K562 (cell line): ENCODE measurements at regions not wholly inside any gene's neighbourhood (a gene's known extent, or its start where the extent isn't known, plus 50 kb on each side); places are given as distances from the start of the nearest gene placed in this dataset.

ENCODE experiments used
- ATAC-seq: fragments of 200-7000 bp; cut with Tn5 transposase; 3 replicates; pipeline ENCODE4 v1.9.1; 2020; ENCODE audit warnings: moderate library complexity
- BruUV-seq: library from RNA; stranded (reverse); fragments of 400-500 nt; replicated peaks from 2 replicates; lab custom pipeline; 2021; lab: Mats Ljungman, UMichigan
- CTCF ChIA-PET: fragments of 300-600 bp; formaldehyde crosslinking; extraction: SDS; loops from one replicate; lab custom pipeline; 2021; ENCODE audit warnings: low intra/inter-chr PET ratio; lab: Yijun Ruan, JAX
- POLR2A ChIA-PET: fragments of 300-600, 350-650 bp; sonication (Branson Sonifier 250); formaldehyde crosslinking; extraction: SDS; loops from one replicate; lab custom pipeline; 2021; ENCODE audit warnings: antibody characterized with exemption, inconsistent platforms; lab: Yijun Ruan, JAX
- DNase-seq, 4 experiments: peaks; one replicate each; pipeline versions ENCODE4 v3.0.0 to v3.0.0-alpha.2; 2011 to 2018; ENCODE audit warnings: low spot score in 3 of 4, mixed read lengths in 3 of 4; ENCODE audit errors: extremely low read depth in 1 of 4
- FAIRE-seq: peaks from 2 replicates; lab custom pipeline; 2011; peaks lifted over from hg19 to GRCh38; lab: Jason Lieb, UNC
- H2AFZ ChIP-seq: 2 replicates; pipeline ENCODE4 v1.6.0; 2011; ENCODE audit warnings: low read depth, low read length, control low read depth, inconsistent platforms
- H3K27ac ChIP-seq: fragments of 200-600 bp; 3 replicates; pipeline ENCODE4 v1.8.0; 2011; ENCODE audit warnings: low read depth, mild to moderate bottlenecking, control low read depth, inconsistent platforms, low read length, moderate library complexity, mixed read lengths; ENCODE audit errors: extremely low read depth
- H3K27me3 ChIP-seq, 2 experiments: fragments of 300-600 bp in 1 of 2; 2 replicates in 1 of 2; 3 replicates in 1 of 2; pipeline versions ENCODE4 v1.6.0 to v1.8.0; 2011; ENCODE audit warnings: inconsistent platforms in 2 of 2, low read length in 2 of 2, mild to moderate bottlenecking in 1 of 2, mixed read lengths in 1 of 2, moderate library complexity in 1 of 2; ENCODE audit not compliant: control insufficient read depth in 2 of 2, insufficient read depth in 2 of 2
- H3K36me3 ChIP-seq: fragments of 300-600 bp; 3 replicates; pipeline ENCODE4 v1.8.0; 2011; ENCODE audit warnings: mild to moderate bottlenecking, low read length, inconsistent platforms; ENCODE audit not compliant: control insufficient read depth, insufficient read depth
- H3K4me1 ChIP-seq, 2 experiments: fragments of 200-600 bp in 1 of 2; replicated peaks in 1 of 2; 2 replicates in 1 of 2; 3 replicates in 1 of 2; pipeline versions ENCODE4 v1.5.1 to v1.8.0; 2011; ENCODE audit warnings: inconsistent platforms in 2 of 2, low read length in 2 of 2, mild to moderate bottlenecking in 1 of 2, mixed read lengths in 1 of 2, moderate library complexity in 1 of 2; ENCODE audit not compliant: control insufficient read depth in 2 of 2, insufficient read depth in 2 of 2
- H3K4me2 ChIP-seq: 2 replicates; pipeline ENCODE4 v1.6.1; 2011; ENCODE audit warnings: low read length, control low read depth, inconsistent platforms, mixed read lengths; ENCODE audit not compliant: insufficient read depth
- H3K4me3 ChIP-seq: fragments of 200-600 bp; sonication (generic), shearing (Covaris generic); 2 replicates; pipeline ENCODE4 v1.5.1; 2016; ENCODE audit warnings: control low read depth, inconsistent platforms
- H3K79me2 ChIP-seq: fragments of 200-600 bp; 3 replicates; pipeline ENCODE4 v1.8.0; 2011; ENCODE audit warnings: low read length, inconsistent platforms; ENCODE audit not compliant: control insufficient read depth, insufficient read depth
- H3K9ac ChIP-seq, 2 experiments: 2 replicates each; pipeline versions ENCODE4 v1.6.0 to v1.6.1; 2011; ENCODE audit warnings: low read depth in 2 of 2, low read length in 2 of 2, control low read depth in 1 of 2, inconsistent platforms in 1 of 2, mild to moderate bottlenecking in 1 of 2, mixed read lengths in 1 of 2; ENCODE audit not compliant: insufficient read depth in 1 of 2
- H3K9me1 ChIP-seq: one replicate; pipeline ENCODE4 v1.6.0; 2011; ENCODE audit warnings: inconsistent platforms, mild to moderate bottlenecking, low read length, moderate library complexity; ENCODE audit not compliant: control insufficient read depth, insufficient read depth
- H3K9me3 ChIP-seq: replicated peaks from 2 replicates; pipeline ENCODE4 v1.5.1; 2011; ENCODE audit warnings: low read depth, low read length, inconsistent platforms; ENCODE audit not compliant: control insufficient read depth, insufficient read depth
- H4K20me1 ChIP-seq: replicated peaks from 2 replicates; pipeline ENCODE4 v1.6.1; 2011; ENCODE audit warnings: low read length, inconsistent platforms, mixed read lengths; ENCODE audit not compliant: control insufficient read depth, insufficient read depth
- EWSR1 ChIP-seq: fragments of 450-650 bp; IDR thresholded peaks from 2 replicates; pipeline ENCODE4 v1.6.1; 2018; ENCODE audit warnings: borderline replicate concordance, mild to moderate bottlenecking, low read depth, moderate library complexity; ENCODE audit not compliant: partially characterized antibody
- FOXA3 ChIP-seq, 2 experiments: fragments of 450-650 bp in 1 of 2; sonication (generic) in 1 of 2; formaldehyde crosslinking; IDR thresholded peaks in 1 of 2; conservative IDR thresholded peaks in 1 of 2; 2 replicates each; pipeline versions ENCODE4 v1.4.0 to v1.8.0; 2020 to 2022; ENCODE audit warnings: mild to moderate bottlenecking in 2 of 2, missing genetic modification reagents in 1 of 2
- TBL1XR1 ChIP-seq, 2 experiments: IDR thresholded peaks; 2 replicates each; pipeline ENCODE4 v1.6.1; 2012; ENCODE audit warnings: improper control_type of control experiment in 2 of 2, low read length in 2 of 2, mild to moderate bottlenecking in 1 of 2
- THRAP3 ChIP-seq: fragments of 450-650 bp; IDR thresholded peaks from 2 replicates; pipeline ENCODE4 v1.6.1; 2016; ENCODE audit warnings: mild to moderate bottlenecking, inconsistent platforms, borderline replicate concordance
- XRCC5 ChIP-seq: fragments of 200-400 bp; formaldehyde crosslinking; IDR thresholded peaks from 2 replicates; pipeline ENCODE4 v1.6.1; 2017; ENCODE audit warnings: low read depth, mild to moderate bottlenecking, low read length
- ZFPM2 ChIP-seq: fragments of 250-450 bp; sonication (Bioruptor Pico); IDR thresholded peaks from 2 replicates; pipeline ENCODE4 v1.5.1; 2022; ENCODE audit warnings: mild to moderate bottlenecking
- ZNF324 ChIP-seq: fragments of 250-450 bp; sonication (Bioruptor Pico); IDR thresholded peaks from 2 replicates; pipeline ENCODE4 v1.4.0; 2020; ENCODE audit warnings: mild to moderate bottlenecking
- ZNF407 ChIP-seq: fragments of 450-650 bp; IDR thresholded peaks from 2 replicates; pipeline ENCODE4 v1.6.1; 2016; ENCODE audit warnings: low read depth
- ZNF436 ChIP-seq: fragments of 250-450, 450-650 bp; sonication (Bioruptor Pico); formaldehyde crosslinking; IDR thresholded peaks from 2 replicates; pipeline ENCODE4 v1.7.0; 2020; ENCODE audit warnings: mild to moderate bottlenecking
- WGBS: fragments of 100-300 bp; shearing (Covaris generic); methylation state at CpG from one replicate; pipeline ENCODE4 v1.1.6; 2016; ENCODE audit warnings: low coverage, mixed read lengths; ENCODE audit not compliant: insufficient coverage; ENCODE audit errors: missing lambda C conversion rate; 5-methylcytosine and 5-hydroxymethylcytosine counted together
- in situ Hi-C: fragments of 300-500 bp; cut with MboI; formaldehyde crosslinking; loops from 4 replicates; pipeline ENCODE4 v1.15.0; 2018; ENCODE audit warnings: inconsistent platforms, mixed read lengths
- intact Hi-C: fragments of 100-400 bp; cut with micrococcal nuclease; formaldehyde crosslinking; loops from 2 replicates; pipeline ENCODE4 v1.14.2; 2022
- TF ChIP-seq, protein P1 (sequence below): sonication (generic); formaldehyde crosslinking; IDR thresholded peaks from 2 replicates; pipeline ENCODE4 v1.8.1; 2022; ENCODE audit warnings: missing genetic modification reagents

DNA sequence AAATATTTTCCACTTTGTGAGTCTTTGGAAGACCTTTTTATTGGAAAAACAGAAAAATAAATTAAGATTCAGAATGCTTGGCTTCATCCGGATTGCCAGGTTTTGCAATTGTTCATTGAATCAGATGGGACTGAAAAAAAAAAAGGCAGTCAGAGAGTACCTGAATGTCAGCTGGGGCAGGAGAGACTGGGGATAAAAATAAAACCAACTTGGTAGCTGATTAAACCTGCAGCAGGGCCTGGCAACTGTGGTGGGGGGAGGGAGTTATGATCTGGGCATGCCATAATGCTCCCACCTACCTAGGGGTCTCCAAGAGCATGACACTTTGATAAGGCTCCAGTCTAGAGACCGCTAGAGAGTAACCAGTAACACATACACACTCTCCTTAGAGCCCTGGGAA is 454.4 kb downstream of the DTWD2 start:
- H3K36me3 ChIP-seq = no peaks in the 10 kb centered on the region
- H3K4me1 ChIP-seq = no peaks in the 10 kb centered on the region
- no peaks in the 10 kb centered on the region for H3K27me3 ChIP-seq
- no peak overlapping the region for H3K4me2 ChIP-seq
- TF ChIP-seq ZFPM2 (CRISPR knock-in tag) (no peak), FOXA3 (CRISPR knock-in tag; conservative IDR thresholded peaks at IDR 0.05 in 1 of 2, IDR thresholded peaks at IDR 0.05 in 1 of 2) (no peak), ZNF324 (CRISPR knock-in tag) (no peak), ZNF407 (no peak), ZNF436 (CRISPR knock-in tag) (no peak), THRAP3 (no peak), XRCC5 (no peak), EWSR1 (no peak), TBL1XR1 (IDR thresholded peaks at IDR 0.05; ENCODE audit: low read length in 2 of 2) (no peak)
- TF ChIP-seq, protein P1, sequence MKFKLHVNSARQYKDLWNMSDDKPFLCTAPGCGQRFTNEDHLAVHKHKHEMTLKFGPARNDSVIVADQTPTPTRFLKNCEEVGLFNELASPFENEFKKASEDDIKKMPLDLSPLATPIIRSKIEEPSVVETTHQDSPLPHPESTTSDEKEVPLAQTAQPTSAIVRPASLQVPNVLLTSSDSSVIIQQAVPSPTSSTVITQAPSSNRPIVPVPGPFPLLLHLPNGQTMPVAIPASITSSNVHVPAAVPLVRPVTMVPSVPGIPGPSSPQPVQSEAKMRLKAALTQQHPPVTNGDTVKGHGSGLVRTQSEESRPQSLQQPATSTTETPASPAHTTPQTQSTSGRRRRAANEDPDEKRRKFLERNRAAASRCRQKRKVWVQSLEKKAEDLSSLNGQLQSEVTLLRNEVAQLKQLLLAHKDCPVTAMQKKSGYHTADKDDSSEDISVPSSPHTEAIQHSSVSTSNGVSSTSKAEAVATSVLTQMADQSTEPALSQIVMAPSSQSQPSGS (CRISPR knock-in tag) = no peak
- H3K27ac ChIP-seq = no peak overlapping the region
- no peak overlapping the region for H3K9ac ChIP-seq
- in situ Hi-C loops (no loop called here), intact Hi-C loops (no loop called here)
- BruUV-seq = no TSS peak
- H3K9me1 ChIP-seq = no peaks in the 10 kb centered on the region
- H2AFZ ChIP-seq = no peak overlapping the region
- 5% methylated on average over 2 of the region's 2 CpGs for WGBS
- POLR2A ChIA-PET = no interaction called here
- no peak for DNase-seq
- no peaks in the 10 kb centered on the region; the same call in 1 of the 2 replicates for H3K9me3 ChIP-seq
- H4K20me1 ChIP-seq = no peaks in the 10 kb centered on the region
- H3K79me2 ChIP-seq = no peaks in the 10 kb centered on the region
- ATAC-seq = no peak
- CTCF ChIA-PET = no interaction called here
- FAIRE-seq = no peak
- no peak overlapping the region for H3K4me3 ChIP-seq
